Astrocyte of the cerebellum (primary cell): ENCODE measurements at regions not wholly inside any gene's neighbourhood (a gene's known extent, or its start where the extent isn't known, plus 50 kb on each side); places are given as distances from the start of the nearest gene placed in this dataset.

Experiments
- DNase-seq: peaks from one replicate; pipeline ENCODE4 v3.0.0-alpha.2; 2011; ENCODE audit warnings: low read depth
- H3K4me3 ChIP-seq: 2 replicates; pipeline ENCODE4 v1.5.1; 2011; ENCODE audit warnings: mild to moderate bottlenecking, low read depth, low read length, moderate library complexity
- in situ Hi-C: cut with HindIII; loops from 2 replicates; pipeline ENCODE4 v1.10.0; 2017; ENCODE audit warnings: low sequenced_read_pairs
- TF ChIP-seq, protein P1 (sequence below): IDR thresholded peaks from 2 replicates; pipeline ENCODE4 v1.5.1; 2012; ENCODE audit warnings: low read length, low read depth, moderate library complexity, mild to moderate bottlenecking; ENCODE audit errors: missing control alignments

DNA sequence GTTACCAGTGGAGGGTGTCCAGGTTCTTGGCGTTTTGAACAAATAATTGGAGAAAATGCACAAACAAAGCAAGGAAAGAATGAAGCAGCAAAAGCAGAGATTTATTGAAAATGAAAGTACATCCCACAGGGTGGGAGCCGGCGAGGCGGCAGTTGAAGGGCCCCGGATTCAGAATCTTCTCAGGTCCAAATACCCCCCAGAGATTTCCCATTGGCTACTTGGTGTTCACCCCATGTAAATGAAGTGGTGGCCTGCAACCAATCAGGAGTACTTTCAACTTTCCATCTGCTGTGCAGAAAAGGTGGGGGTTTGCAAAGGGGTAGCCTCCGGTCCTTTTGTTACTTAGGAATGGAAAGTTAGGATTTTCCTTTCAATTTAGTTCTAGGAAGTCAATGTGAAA lies 1447.0 kb downstream of the C4orf33 start:
- in situ Hi-C loops: no loop called here

DNA sequence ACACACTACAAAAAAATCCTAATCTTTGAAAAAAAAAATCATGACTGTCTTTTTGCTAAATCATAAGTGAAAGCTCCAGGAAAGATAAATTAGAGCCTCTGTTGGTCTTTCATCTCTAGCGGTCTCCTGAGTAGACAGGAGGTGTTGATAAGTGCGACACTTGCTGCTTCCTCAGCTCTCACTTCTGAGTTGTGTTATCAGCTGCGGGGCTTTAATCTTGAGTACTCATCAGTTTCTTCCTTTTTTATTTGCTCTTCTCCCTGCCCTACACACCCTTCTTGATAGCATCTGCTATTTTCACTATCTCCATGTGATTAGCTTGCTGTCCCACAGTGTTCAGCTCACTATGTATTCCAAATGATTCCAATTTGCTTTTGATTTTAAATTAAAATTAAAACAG lies 1449.2 kb downstream of the C4orf33 start:
- in situ Hi-C loops: no loop called here
- DNase-seq: no peak
- TF ChIP-seq, protein P1, sequence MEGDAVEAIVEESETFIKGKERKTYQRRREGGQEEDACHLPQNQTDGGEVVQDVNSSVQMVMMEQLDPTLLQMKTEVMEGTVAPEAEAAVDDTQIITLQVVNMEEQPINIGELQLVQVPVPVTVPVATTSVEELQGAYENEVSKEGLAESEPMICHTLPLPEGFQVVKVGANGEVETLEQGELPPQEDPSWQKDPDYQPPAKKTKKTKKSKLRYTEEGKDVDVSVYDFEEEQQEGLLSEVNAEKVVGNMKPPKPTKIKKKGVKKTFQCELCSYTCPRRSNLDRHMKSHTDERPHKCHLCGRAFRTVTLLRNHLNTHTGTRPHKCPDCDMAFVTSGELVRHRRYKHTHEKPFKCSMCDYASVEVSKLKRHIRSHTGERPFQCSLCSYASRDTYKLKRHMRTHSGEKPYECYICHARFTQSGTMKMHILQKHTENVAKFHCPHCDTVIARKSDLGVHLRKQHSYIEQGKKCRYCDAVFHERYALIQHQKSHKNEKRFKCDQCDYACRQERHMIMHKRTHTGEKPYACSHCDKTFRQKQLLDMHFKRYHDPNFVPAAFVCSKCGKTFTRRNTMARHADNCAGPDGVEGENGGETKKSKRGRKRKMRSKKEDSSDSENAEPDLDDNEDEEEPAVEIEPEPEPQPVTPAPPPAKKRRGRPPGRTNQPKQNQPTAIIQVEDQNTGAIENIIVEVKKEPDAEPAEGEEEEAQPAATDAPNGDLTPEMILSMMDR: no peak
- H3K4me3 ChIP-seq: no peak overlapping the region

More for the DNA sequence above, 1447.0 kb downstream of the C4orf33 start:
- H3K4me3 ChIP-seq: no peak overlapping the region
- no peak for DNase-seq
- TF ChIP-seq, protein P1: no peak

DNA sequence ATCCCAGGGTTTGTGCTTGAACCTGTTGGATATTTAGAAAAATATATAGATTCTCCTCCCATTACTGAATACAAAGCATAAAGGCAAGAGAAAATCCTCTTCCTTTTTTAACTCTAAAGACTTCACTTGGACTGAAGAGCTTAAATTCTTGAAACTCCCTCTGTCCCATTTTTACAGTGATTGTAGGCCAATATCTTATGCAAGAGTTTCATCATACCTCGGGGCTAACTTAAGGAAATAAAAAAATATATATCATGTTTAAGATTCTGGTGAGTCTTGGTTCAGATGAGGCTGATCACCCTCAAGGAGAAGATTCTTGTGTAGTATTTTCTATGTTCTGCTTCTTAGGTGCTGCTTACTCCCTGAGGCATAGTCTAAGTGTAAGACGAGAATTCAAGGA lies 1449.6 kb downstream of the C4orf33 start:
- DNase-seq: no peak
- TF ChIP-seq, protein P1: no peak
- in situ Hi-C loops: no loop called here
- H3K4me3 ChIP-seq: no peak overlapping the region

DNA sequence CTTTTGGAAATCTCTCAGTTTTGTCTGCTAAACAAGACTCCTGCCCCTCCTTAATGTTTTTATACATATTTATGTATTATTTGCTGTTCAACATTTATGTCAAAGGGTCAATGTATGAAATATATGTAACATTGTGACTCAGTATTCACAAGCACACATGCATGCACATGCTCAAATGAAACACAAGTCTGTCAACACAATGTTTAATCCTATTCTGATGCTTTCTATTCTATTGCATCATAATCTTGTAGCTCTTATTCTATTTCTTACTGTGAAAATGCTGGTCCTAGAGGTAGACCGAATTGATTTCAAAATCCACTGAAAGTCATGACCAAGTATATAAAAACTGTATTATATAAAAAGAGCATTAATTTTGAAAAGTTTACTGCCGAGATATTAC lies 1463.3 kb downstream of the C4orf33 start:
- no peak for DNase-seq
- in situ Hi-C loops: no loop called here
- TF ChIP-seq, protein P1: no peak

DNA sequence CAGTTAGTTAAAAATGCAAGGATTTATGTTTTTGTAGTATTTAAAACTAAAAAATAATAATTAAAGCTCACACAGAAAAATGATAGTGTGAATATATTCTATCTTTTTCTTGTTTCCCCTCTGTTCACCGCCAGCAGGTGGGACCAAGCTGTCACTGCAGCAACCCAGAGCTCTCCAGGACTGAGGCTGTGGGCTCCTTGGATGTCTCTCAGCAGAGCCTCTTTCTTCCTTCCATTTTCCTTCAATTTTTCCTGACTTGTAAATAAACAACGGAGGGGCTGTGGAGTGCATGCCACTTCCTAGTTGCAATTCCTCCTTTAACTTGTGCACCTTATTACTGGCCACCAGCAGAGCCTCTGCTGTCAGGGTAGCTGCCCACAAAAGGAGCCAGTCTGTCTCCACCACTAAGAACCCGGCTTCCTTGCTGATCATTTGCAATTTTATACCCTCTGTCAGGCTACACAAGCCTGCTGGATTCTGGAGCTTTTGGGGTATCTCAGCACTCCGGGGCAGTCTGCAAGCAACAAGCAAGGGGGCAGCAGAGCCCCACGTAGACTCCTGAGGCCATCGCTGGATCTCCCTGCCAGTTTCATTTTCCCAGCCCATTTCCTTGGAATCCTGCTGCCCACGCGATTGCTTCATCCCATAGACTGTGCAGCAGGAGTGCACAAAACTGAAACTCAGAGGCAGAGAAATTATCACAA lies 1467.4 kb downstream of the C4orf33 start:
- peak overlapping the region; percentile 31 for H3K4me3 ChIP-seq
- in situ Hi-C loops: no loop called here
- DNase-seq: peak; percentile 68
- TF ChIP-seq, protein P1: peak; percentile 83

More for the DNA sequence above, 1463.3 kb downstream of the C4orf33 start:
- H3K4me3 ChIP-seq: no peak overlapping the region

DNA sequence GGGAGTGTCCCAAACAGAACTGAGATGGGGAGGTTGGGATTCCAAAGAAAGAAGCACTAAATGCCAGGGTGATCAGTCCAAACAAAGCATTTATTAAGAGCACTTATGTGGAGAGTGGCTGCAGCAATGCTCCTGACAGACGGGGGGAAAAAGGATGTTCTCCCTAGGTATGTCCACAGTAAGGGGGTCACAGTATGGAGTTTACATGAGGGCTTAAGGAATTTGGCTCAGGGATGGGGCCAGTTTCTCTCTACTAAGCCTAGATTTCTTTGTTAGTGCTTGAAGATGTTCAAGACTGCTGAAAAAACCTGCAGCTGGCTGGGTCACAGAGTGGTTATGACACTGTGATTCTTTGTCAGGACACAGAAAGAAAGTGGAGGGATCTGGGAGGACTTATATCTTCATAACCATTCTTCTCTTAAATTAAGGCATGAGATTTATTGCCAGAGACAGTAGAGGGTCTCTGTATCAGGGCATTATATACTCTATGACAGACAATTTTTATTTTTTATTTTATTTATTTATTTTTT lies 1468.0 kb downstream of the C4orf33 start:
- in situ Hi-C loops: no loop called here
- TF ChIP-seq, protein P1: no peak
- DNase-seq: no peak
- H3K4me3 ChIP-seq: peak overlapping the region; percentile 31
